GM12878 (cell line): ENCODE measurements at regions not wholly inside any gene's neighbourhood (a gene's known extent, or its start where the extent isn't known, plus 50 kb on each side); places are given as distances from the start of the nearest gene placed in this dataset.

Experiments
- ATAC-seq: fragments of 200-7000 bp; cut with Tn5 transposase; 3 replicates; pipeline ENCODE4 v1.9.1; 2020; ENCODE audit warnings: mild to moderate bottlenecking, moderate library complexity
- BruUV-seq: library from RNA; stranded (reverse); fragments of 400-500 nt; replicated peaks from 2 replicates; lab custom pipeline; 2021; lab: Mats Ljungman, UMichigan
- CTCF ChIA-PET: fragments of 300-600 bp; sonication (Branson Sonifier 250); formaldehyde crosslinking; extraction: SDS; loops from one replicate; lab custom pipeline; 2021; ENCODE audit warnings: inconsistent platforms; lab: Yijun Ruan, JAX
- POLR2A ChIA-PET: fragments of 350-600 bp; formaldehyde crosslinking; extraction: SDS; loops from one replicate; lab custom pipeline; 2021; ENCODE audit warnings: inconsistent platforms; lab: Charles Lee
- RAD21 ChIA-PET: fragments of 300-600 bp; sonication (Branson Sonifier 250); formaldehyde crosslinking; loops from one replicate; lab custom pipeline; 2023; ENCODE audit warnings: antibody characterized with exemption; ENCODE audit not compliant: unreplicated experiment; lab: Charles Lee
- SMC1A ChIA-PET: fragments of 300-600 bp; sonication (Branson Sonifier 250); formaldehyde crosslinking; loops from one replicate; lab custom pipeline; 2023; ENCODE audit not compliant: unreplicated experiment, uncharacterized antibody; lab: Charles Lee
- DNase-seq: peaks from one replicate; pipeline ENCODE4 v3.0.0-alpha.2; 2011; ENCODE audit warnings: low read depth, low spot score
- FAIRE-seq: peaks from 3 replicates; lab custom pipeline; 2011; peaks lifted over from hg19 to GRCh38; lab: Jason Lieb, UNC
- H2AFZ ChIP-seq: 2 replicates; pipeline ENCODE4 v1.6.0; 2011; ENCODE audit warnings: low read depth, low read length, control low read depth; ENCODE audit not compliant: control insufficient read depth
- H3K27ac ChIP-seq: 2 replicates; pipeline ENCODE4 v1.5.1; 2011; ENCODE audit warnings: control low read depth; ENCODE audit not compliant: control insufficient read depth, insufficient read depth
- H3K27me3 ChIP-seq, 2 experiments: replicated peaks in 1 of 2; 2 replicates each; pipeline versions ENCODE4 v1.6.0 to v1.6.1; 2011; ENCODE audit warnings: low read length in 1 of 2; ENCODE audit not compliant: control insufficient read depth in 2 of 2, insufficient read depth in 2 of 2
- H3K36me3 ChIP-seq, 2 experiments: 2 replicates each; pipeline ENCODE4 v1.5.1; 2011; ENCODE audit warnings: low read length in 1 of 2; ENCODE audit not compliant: control insufficient read depth in 2 of 2, insufficient read depth in 2 of 2
- H3K4me1 ChIP-seq: 2 replicates; pipeline ENCODE4 v1.6.1; 2011; ENCODE audit warnings: mild to moderate bottlenecking, low read length, moderate library complexity, mixed read lengths; ENCODE audit not compliant: control insufficient read depth, insufficient read depth
- H3K4me2 ChIP-seq: 2 replicates; pipeline ENCODE4 v1.6.0; 2011; ENCODE audit warnings: control low read depth; ENCODE audit not compliant: control insufficient read depth, insufficient read depth
- H3K4me3 ChIP-seq: fragments of 200-600 bp; sonication (generic); 2 replicates; pipeline ENCODE4 v1.5.1; 2016
- H3K79me2 ChIP-seq: 2 replicates; pipeline ENCODE4 v1.6.0; 2011; ENCODE audit warnings: low read length; ENCODE audit not compliant: control insufficient read depth, insufficient read depth
- H3K9ac ChIP-seq: 2 replicates; pipeline ENCODE4 v1.8.0; 2011; ENCODE audit warnings: low read length, control low read depth, mixed read lengths; ENCODE audit not compliant: control insufficient read depth, insufficient read depth
- H3K9me3 ChIP-seq: replicated peaks from 3 replicates; pipeline ENCODE4 v1.5.1; 2011; ENCODE audit warnings: mild to moderate bottlenecking, low read length; ENCODE audit not compliant: control insufficient read depth, insufficient read depth
- H4K20me1 ChIP-seq: 2 replicates; pipeline ENCODE4 v1.6.0; 2011; ENCODE audit not compliant: control insufficient read depth, insufficient read depth
- BRCA1 ChIP-seq: IDR thresholded peaks from 2 replicates; pipeline ENCODE4 v1.6.1; 2011; ENCODE audit warnings: low read depth, low read length, improper control_type of control experiment
- CEBPB ChIP-seq, 2 experiments: fragments of 150-350 bp in 1 of 2; IDR thresholded peaks; 2 replicates each; pipeline ENCODE4 v1.6.1; 2012 to 2014; ENCODE audit warnings: low read depth in 2 of 2, low read length in 2 of 2, borderline replicate concordance in 1 of 2, inconsistent platforms in 1 of 2
- GABPA ChIP-seq: IDR thresholded peaks from 2 replicates; pipeline ENCODE4 v1.6.1; 2014; ENCODE audit warnings: antibody characterized with exemption, low read depth, mild to moderate bottlenecking, inconsistent platforms
- MYB ChIP-seq: fragments of 150-350 bp; IDR thresholded peaks from 2 replicates; pipeline ENCODE4 v1.6.1; 2014; ENCODE audit warnings: mild to moderate bottlenecking, low read depth, low read length, borderline replicate concordance
- NR2F1 ChIP-seq: fragments of 450-650 bp; conservative IDR thresholded peaks from 2 replicates; pipeline ENCODE4 v1.6.1; 2017; ENCODE audit warnings: mild to moderate bottlenecking
- PAX5 ChIP-seq: IDR thresholded peaks from 2 replicates; pipeline ENCODE4 v1.6.1; 2011; ENCODE audit warnings: low read depth, low read length, borderline replicate concordance
- RBBP5 ChIP-seq: fragments of 200-600 bp; sonication (generic); conservative IDR thresholded peaks from 2 replicates; pipeline ENCODE4 v1.6.1; 2016
- SMAD1 ChIP-seq: fragments of 450-650 bp; IDR thresholded peaks from 2 replicates; pipeline ENCODE4 v1.6.1; 2018; ENCODE audit warnings: mild to moderate bottlenecking, low read depth; ENCODE audit not compliant: partially characterized antibody
- STAT3 ChIP-seq: IDR thresholded peaks from 2 replicates; pipeline ENCODE4 v1.6.1; 2011; ENCODE audit warnings: low read depth, low read length, improper control_type of control experiment
- ZSCAN29 ChIP-seq: fragments of 450-650 bp; IDR thresholded peaks from 2 replicates; pipeline ENCODE4 v1.6.1; 2017; ENCODE audit warnings: mild to moderate bottlenecking, moderate library complexity
- WGBS: methylation state at CpG from one replicate; pipeline ENCODE4 v1.1.6; 2016; ENCODE audit warnings: low lambda C conversion rate; ENCODE audit not compliant: insufficient replicate concordance, insufficient coverage; ENCODE audit errors: missing lambda C conversion rate; 5-methylcytosine and 5-hydroxymethylcytosine counted together
- in situ Hi-C: fragments of 300-500 bp; cut with MboI; formaldehyde crosslinking; loops from 9 replicates; pipeline ENCODE4 v1.14.3; 2018; ENCODE audit warnings: mixed read lengths
- intact Hi-C: fragments of 100-400 bp; cut with micrococcal nuclease; formaldehyde crosslinking; loops from one replicate; pipeline ENCODE4 v1.14.2; 2022; ENCODE audit not compliant: unreplicated experiment
- TF ChIP-seq, protein P1 (sequence below): fragments of 450-650 bp; IDR thresholded peaks from 2 replicates; pipeline ENCODE4 v1.6.1; 2017; ENCODE audit warnings: mild to moderate bottlenecking
- TF ChIP-seq, protein P2 (sequence below), 3 experiments: IDR thresholded peaks in 2 of 3; conservative IDR thresholded peaks in 1 of 3; 2 replicates each; pipeline ENCODE4 v1.5.1; 2011; ENCODE audit warnings: low read depth in 3 of 3, low read length in 3 of 3, mild to moderate bottlenecking in 3 of 3, control low read depth in 2 of 3, moderate library complexity in 2 of 3, inconsistent platforms in 1 of 3, mixed read lengths in 1 of 3; ENCODE audit not compliant: control insufficient read depth in 2 of 3, insufficient read depth in 1 of 3; ENCODE audit errors: extremely low read depth in 1 of 3
- TF ChIP-seq, protein P3 (sequence below): IDR thresholded peaks from 2 replicates; pipeline ENCODE4 v1.6.1; 2012; ENCODE audit warnings: mild to moderate bottlenecking, low read depth, low read length

DNA sequence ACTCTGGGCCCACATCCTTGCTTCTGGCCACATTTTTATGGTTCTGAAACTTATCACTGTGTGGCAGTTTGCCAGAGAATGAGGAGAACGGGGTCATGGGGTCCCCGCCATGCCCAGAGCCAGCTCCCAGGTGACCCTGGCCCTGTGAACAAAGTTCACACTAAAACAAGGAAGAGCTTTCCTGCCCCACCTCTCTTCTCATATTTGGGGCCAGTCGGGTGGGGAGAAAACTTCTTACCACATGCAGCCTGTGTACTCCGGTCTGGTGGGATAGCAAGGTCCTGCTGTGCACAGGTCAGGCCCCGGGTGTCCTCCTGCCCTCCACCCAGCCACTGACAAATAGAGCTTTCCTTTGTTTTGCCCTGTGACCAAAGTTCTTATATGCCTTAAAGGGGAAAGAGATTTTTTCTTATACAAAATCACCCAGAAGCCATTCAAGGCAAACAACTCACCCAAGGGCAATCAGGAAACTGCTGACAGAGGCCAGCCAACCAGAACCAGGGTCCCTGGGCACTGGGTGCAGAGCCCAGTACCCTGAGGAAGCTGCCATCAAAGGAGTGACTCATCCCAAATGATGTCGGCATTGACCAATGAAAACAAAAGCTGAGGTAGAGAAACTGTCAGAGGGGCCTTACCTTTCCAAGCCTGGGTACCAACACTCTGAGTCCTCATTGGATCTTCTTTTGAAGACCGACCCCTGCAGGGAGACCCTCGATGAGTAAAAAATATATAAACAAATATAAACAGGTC is 53.6 kb downstream of the OLIG1 start:
- Histone ChIP-seq H3K36me3 (no peaks in the 10 kb centered on the region), H3K4me2 (no peak overlapping the region), H3K79me2 (no peaks in the 10 kb centered on the region), H3K9ac (no peak overlapping the region), H4K20me1 (no peaks in the 10 kb centered on the region), H3K4me3 (no peak overlapping the region), H3K4me1 (no peaks in the 10 kb centered on the region), H3K27ac (no peak overlapping the region)
- no peak for ATAC-seq
- 23% methylated on average over 8 of the region's 8 CpGs for WGBS
- BruUV-seq, result no TSS peak
- ChIA-PET SMC1A (interaction anchor here (1.3 to 1.5 kb wide), 2 partner anchors 43 to 184 kb away, joined by 3 read pairs; no protein-coding TSS in a partner anchor), CTCF (interaction anchor here (0.8 to 1.1 kb wide), 3 partner anchors 74 to 192 kb away, joined by 3 to 5 read pairs (median 4); no protein-coding TSS in a partner anchor), POLR2A (no interaction called here), RAD21 (interaction anchor here (0.6 to 1.4 kb wide), 3 partner anchors 106 to 217 kb away, joined by 3 to 7 read pairs (median 3); no protein-coding TSS in a partner anchor)
- intact Hi-C loops, result no loop called here
- TF ChIP-seq BRCA1 (no peak), CEBPB (IDR thresholded peaks at IDR 0.05; ENCODE audit: borderline replicate concordance in 1 of 2, low read depth in 2 of 2, low read length in 2 of 2) (no peak), GABPA (no peak), STAT3 (no peak), MYB (no peak), PAX5 (no peak), ZSCAN29 (no peak), SMAD1 (no peak), NR2F1 (no peak), RBBP5 (no peak)
- TF ChIP-seq, protein P1, sequence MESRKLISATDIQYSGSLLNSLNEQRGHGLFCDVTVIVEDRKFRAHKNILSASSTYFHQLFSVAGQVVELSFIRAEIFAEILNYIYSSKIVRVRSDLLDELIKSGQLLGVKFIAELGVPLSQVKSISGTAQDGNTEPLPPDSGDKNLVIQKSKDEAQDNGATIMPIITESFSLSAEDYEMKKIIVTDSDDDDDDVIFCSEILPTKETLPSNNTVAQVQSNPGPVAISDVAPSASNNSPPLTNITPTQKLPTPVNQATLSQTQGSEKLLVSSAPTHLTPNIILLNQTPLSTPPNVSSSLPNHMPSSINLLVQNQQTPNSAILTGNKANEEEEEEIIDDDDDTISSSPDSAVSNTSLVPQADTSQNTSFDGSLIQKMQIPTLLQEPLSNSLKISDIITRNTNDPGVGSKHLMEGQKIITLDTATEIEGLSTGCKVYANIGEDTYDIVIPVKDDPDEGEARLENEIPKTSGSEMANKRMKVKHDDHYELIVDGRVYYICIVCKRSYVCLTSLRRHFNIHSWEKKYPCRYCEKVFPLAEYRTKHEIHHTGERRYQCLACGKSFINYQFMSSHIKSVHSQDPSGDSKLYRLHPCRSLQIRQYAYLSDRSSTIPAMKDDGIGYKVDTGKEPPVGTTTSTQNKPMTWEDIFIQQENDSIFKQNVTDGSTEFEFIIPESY, result no peak
- TF ChIP-seq, protein P2, sequence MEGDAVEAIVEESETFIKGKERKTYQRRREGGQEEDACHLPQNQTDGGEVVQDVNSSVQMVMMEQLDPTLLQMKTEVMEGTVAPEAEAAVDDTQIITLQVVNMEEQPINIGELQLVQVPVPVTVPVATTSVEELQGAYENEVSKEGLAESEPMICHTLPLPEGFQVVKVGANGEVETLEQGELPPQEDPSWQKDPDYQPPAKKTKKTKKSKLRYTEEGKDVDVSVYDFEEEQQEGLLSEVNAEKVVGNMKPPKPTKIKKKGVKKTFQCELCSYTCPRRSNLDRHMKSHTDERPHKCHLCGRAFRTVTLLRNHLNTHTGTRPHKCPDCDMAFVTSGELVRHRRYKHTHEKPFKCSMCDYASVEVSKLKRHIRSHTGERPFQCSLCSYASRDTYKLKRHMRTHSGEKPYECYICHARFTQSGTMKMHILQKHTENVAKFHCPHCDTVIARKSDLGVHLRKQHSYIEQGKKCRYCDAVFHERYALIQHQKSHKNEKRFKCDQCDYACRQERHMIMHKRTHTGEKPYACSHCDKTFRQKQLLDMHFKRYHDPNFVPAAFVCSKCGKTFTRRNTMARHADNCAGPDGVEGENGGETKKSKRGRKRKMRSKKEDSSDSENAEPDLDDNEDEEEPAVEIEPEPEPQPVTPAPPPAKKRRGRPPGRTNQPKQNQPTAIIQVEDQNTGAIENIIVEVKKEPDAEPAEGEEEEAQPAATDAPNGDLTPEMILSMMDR (IDR thresholded peaks at IDR 0.05 in 2 of 3, conservative IDR thresholded peaks at IDR 0.05 in 1 of 3; ENCODE audit: control insufficient read depth in 2 of 3, extremely low read depth in 1 of 3, insufficient read depth in 1 of 3, low read depth in 3 of 3, low read length in 3 of 3), result no peak
- TF ChIP-seq, protein P3, sequence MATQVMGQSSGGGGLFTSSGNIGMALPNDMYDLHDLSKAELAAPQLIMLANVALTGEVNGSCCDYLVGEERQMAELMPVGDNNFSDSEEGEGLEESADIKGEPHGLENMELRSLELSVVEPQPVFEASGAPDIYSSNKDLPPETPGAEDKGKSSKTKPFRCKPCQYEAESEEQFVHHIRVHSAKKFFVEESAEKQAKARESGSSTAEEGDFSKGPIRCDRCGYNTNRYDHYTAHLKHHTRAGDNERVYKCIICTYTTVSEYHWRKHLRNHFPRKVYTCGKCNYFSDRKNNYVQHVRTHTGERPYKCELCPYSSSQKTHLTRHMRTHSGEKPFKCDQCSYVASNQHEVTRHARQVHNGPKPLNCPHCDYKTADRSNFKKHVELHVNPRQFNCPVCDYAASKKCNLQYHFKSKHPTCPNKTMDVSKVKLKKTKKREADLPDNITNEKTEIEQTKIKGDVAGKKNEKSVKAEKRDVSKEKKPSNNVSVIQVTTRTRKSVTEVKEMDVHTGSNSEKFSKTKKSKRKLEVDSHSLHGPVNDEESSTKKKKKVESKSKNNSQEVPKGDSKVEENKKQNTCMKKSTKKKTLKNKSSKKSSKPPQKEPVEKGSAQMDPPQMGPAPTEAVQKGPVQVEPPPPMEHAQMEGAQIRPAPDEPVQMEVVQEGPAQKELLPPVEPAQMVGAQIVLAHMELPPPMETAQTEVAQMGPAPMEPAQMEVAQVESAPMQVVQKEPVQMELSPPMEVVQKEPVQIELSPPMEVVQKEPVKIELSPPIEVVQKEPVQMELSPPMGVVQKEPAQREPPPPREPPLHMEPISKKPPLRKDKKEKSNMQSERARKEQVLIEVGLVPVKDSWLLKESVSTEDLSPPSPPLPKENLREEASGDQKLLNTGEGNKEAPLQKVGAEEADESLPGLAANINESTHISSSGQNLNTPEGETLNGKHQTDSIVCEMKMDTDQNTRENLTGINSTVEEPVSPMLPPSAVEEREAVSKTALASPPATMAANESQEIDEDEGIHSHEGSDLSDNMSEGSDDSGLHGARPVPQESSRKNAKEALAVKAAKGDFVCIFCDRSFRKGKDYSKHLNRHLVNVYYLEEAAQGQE, result no peak
- TF ChIP-seq, all 136 proteins: peak for 0
- no peaks in the 10 kb centered on the region for H3K9me3 ChIP-seq
- peaks cover 2% of the 10 kb centered on the region in 2 experiments for H3K27me3 ChIP-seq
- FAIRE-seq (no peak), DNase-seq (no peak)
- no peak overlapping the region for H2AFZ ChIP-seq
- in situ Hi-C loops, result no loop called here
